ENCODE measurements at regions not wholly inside any gene's neighbourhood (a gene's known extent, or its start where the extent isn't known, plus 50 kb on each side); places are given as distances from the start of the nearest gene placed in this dataset.
"Not testable (repeated sequence)": the region's sequence is repeated elsewhere in the genome, so short reads cannot be mapped to it uniquely, and the experiment has no call there.

DNA sequence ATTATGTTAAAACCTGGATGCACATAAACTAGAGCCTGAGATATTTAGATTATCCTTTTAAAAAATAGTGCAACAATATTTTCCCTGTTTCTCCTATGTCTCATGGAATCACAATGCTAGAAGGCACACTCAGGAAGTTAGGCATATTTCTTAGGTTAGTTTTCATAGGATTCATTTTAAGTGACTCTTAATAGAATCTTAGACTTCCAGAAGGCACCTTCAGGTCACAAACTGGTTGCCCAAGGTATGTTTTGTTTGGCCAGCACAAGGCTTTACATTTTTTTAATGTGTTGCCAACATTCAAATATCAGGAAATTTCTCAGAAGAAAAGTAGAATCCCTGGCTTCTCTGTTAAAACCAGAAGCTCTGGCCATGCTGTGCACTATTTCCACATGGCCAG, 129.3 kb downstream of the LNPK start:
- no peak for DNase-seq

DNA sequence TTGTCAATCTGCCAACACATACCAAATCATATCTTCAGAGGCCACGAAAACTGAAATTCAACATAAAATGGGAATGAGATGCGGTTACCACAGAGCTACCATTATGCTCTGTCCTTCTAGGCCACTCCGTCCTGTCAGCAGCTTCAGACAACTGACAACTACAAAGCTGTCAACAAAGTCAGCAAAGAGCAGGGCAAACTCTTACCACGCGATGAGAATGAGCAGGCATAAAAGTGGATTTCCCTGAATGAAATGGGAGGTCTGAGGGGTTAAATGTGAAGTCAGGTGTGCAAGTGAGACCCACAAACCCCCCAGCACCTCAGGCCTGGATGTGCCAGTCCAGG, 130.1 kb downstream of the LNPK start:
- no peak for DNase-seq

DNA sequence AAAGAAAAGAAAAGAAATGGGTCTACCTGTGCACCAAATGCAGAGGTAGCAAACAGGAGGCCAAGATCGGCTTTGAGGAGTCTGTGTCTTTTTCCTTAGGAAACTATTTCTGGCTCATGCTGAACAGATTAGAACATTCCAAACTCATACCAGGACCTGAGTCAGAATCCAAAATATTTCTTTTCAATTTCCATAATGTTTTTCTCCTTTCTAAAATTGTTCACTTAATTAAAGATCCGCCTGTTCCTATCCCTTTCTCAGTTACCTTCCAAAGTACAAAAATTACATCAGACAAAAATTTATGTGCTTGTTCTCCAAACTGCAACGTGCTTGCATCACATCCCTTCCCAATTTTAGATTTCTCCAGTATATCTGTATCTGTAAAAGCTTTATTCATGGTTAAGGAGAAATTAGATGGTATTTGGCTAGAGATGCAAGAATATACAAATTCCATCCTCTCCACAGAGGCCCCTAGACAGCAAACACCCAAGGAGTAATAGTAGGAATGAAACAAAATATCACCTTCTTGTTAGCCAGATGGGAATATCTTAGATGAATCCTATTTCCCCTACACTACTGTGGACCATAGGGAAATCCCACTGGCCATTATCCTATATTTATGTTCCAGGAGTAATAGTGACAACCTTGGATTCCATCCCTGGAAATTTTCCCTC, 130.6 kb downstream of the LNPK start:
- DNase-seq: no peak

DNA sequence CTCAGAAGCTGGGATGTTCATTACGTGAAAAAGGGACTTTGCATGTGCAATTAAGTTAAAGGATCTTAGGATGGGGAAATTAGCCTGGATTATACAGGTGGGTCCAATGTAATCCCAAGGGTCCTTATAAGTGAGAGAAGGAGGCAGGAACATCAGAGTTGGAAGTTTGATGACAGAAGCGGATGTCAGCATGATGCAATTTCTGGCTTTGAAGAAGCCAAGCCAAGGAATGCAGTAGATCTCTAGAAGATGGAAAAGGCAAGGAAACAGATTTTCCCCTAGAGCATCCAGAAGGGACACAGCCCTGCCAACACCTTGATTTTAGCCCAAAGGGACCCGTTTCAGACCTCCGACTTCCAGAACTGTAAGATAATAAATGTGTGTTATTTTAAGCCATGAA, 136.4 kb downstream of the LNPK start:
- no peak for DNase-seq

DNA sequence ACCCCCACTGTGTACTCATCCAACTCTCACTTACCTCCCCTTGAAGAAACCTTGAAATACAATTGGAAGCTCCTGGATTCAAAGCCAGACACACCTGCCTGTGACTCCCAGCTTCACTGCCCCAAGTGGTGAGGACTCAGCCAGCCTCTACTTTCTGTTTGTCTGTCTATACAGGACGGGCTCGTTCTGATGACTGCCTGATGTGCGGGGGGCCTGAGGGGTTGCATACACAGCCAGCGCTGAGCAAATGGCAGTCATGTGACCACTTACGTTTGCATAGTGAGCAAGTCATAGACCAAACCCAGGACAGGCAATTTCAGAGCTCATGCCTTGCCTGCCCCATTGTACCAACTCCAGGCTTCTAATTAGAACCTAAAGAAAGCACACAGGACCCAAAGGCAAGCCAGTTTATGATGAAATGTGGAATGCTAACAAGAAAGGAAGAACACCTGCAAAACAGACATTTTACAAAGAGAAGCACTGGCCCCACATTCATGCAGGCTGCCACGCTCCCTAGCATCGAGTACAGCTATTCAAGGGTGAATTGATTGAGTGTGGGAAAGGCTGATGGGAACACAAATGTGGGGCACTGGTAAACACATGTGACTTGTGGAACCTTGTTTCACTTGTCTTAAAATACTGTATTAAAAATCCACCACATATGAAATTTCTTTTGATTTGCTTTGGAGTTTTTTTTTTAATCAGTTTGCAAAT, 137.8 kb downstream of the LNPK start:
- no peak for DNase-seq

DNA sequence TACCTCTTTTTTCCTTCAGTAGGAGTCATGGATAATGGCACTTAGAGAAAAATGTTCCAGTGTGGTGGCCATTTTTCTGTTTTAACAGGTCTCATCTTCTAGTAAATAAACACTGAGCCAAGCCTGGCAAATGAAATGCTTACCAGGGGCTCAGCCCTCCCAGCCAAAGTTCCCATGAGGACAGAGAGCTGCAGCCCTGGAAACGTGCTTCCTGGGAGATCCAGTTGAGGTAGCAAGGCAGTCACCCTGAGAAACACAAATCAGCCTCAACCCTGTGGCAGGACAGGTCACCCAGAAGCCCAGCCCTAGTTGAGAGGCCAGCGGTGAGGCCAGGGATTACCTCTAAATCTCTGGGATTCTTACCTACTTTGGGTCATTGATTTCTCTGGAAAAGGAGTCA, 140.1 kb downstream of the LNPK start:
- DNase-seq: no peak

DNA sequence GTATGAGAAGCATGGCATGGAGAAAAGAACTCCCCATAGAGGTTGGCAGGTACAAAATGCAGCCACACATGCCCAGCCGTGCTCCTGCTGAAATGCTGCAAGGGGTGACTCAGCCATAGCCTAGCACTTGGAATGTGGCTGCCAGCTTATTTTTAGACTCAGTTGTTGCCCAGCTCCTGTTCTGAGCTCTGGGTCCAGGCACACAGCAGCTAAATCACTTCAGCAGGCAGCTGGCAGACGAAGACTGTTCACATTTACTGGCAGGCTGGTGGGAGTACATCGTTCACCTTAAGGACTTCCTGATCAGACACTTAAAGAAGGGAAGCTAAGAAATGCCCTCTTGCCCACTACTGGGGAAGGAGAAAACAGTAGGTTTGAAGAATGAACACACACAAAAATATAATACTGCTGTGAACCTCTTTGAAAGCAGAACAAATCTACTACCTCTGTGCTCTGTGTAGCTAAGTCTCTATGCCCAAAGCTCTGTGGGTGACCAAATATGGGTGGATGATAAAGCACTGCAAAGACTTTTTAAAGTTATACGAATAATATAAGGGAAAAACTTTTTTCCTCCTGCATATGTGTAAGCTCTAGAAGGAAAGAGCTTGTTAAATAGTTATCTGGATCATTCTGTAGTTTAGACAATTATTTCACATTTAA, 146.1 kb downstream of the LNPK start:
- no peak for DNase-seq

DNA sequence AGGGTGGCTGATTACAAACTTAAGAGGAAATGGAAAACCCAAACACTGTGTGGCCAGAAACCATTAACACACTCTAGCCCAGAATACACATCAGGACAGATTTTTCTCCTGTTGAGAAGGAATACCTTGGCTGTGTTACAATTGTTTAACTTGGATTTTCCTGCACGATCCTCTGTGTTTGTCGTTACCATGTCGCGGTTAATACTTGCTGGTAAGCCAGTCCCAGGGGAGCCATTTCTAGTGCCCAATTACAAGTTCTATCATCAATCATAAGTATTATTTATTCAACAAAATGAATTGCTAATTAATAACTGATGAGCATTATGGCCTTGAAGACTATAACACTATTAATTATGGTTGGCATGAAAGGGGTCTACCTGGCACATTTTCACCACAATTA, 146.8 kb downstream of the LNPK start:
- no peak for DNase-seq

DNA sequence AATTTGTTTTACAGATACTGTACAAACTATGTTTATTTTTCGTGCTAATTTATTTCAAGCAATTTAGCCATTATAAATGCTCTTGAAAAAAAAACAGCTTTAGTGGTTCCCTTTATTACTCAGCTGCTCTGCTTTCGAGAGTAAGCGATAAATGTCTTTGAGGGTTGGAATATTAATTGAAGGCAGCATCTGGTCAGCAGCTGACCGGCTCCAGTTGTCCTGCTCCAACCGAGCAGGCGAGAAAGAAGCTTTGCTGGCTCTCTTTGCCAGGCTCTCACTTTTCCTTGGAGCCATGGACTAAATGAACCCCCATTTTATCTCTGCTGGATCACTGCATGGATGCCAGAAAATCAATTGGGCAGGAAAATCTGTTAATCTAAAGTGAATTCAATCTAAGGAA, 147.4 kb downstream of the LNPK start:
- no peak for DNase-seq

DNA sequence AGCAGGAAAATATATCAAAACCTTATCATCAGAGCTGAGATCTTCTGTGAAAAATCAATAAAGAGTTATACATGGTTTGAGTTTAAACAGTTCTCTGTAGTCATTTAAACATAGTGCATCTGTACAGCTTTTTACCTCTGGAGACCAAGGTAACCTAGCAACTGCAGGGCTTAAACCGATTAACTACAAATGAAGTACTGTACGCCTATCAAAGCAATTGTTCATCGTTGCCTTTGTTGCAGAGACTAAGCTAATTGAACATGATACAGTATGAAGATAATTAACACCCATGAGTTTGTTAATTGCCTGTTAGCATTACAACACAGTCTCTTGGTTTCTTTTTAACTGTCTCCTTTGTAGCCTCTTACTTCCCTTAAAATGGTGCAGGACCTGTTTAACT, 147.9 kb downstream of the LNPK start:
- DNase-seq: no peak

DNA sequence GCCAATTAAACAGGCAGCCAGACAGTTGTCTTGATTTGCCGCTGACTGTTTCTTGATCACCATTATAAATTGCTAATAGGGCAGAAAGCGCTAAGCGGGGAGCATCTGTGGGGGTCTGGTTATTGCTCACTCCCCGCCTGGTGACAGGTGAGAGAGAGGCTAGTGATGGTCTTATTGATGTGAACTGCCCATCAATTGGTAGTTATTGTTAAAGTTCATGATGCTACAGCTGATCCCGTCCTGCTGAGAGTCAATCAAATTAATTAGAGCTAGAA, 148.5 kb downstream of the LNPK start:
- DNase-seq: no peak

DNA sequence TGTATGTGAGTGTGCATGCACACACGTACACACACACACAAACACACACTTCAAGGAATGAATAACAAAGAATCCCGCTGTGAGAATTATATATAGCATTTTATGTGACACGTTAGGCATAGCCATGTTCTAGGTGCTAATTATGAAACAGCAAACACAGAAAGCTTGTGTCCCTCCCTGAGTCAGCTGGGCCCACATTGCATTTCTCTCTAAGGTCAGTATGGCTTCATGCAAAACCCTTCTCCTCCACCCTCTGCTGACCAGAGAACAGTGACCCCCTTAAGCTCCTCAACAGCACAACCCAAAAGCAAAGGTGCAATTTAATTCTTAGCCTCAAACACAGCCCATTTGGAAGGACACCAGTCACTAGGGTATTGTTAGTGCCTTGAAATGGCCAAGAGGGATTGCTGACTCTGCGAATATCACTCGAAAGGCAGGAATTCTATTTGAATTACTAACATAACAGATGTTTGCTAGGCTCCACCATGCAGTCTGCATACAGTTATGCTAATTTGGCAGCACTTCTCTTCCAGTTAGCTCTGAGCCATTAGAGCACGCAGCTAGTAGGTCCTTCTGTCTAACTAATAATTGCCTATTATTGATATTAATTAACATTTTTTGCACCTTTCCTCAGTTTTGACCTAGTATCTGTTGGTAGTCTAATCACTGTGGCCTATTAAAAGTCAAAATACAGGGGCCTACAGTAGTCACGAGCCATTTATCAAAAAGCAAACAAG, 149.0 kb downstream of the LNPK start:
- no peak for DNase-seq

DNA sequence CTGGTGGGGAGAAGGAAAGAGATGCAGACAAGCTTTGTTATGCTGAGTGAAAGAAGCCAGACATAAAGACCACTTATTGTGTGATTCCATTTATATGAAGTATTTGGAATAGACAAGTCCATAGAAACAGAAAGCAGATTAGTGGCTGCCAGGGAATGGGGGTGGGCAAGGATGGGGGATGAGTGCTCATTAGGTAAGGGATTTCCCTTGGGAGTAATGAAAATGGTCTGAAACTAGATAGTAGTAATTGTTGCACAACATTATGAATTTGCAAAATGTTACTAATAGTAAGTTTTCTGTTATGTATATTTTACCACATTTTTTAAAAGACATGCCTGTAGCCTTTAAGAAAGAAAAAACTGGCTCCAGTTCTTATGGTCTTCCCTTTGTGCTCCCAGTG, 154.9 kb downstream of the LNPK start:
- DNase-seq: no peak

DNA sequence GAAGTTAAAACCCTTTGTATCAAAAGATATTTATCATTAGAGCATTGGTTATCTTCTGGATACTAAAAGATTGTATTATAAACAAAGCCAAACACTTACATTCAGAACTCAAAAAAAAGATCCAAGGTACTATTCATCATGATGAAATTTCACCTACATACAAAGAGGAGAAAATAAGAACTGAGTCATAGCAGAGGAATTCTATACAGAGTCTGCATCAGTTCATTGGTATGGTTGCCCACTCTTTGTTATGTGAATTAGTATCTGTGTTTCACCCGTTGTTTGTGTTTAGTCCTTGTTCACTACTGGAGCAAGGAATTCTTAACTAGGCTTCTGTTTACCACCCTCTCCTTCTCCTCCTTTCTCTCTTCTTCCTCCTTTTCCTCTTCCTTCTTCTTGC, 157.9 kb downstream of the LNPK start:
- no peak for DNase-seq

DNA sequence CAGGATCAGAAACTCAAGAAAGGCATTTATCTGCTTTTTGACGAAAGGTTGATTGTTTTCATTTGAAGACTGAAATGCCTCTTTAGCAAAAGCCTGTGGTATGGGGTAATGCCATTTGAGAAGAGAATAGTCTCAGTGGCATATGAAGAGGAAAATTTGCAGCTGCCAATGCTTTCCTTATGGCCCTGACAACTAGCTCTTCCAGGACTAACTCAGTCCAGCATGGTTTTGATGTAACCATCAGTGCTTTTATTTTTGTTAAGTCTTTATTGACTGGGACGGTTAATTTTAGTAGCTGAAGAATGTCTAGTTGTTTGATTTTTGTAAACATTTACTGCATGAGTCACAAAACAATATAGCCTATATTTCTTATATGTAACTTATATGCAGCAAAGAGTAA, 158.4 kb downstream of the LNPK start:
- no peak for DNase-seq

DNA sequence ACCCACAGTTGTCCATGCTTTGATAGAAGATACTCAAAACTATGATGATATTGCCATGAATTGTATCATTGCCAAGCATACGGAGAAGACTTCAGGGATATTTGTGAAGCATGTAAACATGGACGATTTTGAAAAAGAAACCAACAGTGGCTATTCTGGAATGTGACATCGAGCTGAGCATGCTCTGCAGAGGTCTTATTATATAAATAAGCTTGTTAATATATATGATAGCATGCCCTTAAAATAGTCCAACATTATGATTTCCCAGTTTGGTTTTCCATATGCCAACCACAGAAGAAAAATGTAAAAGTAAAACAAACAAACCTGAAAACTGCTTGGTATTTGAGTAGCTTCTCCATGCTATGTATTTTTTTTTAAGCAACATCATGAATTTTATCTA, 159.1 kb downstream of the LNPK start:
- DNase-seq: no peak

DNA sequence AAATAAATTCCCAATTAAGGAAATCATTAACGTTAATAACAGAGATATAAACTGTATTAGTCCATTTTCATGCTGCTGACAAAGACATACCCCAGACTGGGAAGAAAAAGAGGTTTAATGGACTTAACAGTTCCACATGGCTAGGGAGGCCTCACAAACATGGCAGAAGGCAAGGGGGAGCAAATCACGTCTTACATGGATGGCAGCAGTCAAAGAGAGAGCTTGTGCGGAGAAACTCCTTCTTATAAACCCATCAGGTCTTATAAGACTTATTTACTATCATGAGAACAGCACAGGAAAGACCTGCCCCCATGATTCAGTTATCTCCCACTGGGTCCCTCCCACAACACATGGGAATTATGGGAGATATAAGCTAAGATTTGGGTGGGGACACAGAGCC, 161.3 kb downstream of the LNPK start:
- not testable (repeated sequence) for DNase-seq

DNA sequence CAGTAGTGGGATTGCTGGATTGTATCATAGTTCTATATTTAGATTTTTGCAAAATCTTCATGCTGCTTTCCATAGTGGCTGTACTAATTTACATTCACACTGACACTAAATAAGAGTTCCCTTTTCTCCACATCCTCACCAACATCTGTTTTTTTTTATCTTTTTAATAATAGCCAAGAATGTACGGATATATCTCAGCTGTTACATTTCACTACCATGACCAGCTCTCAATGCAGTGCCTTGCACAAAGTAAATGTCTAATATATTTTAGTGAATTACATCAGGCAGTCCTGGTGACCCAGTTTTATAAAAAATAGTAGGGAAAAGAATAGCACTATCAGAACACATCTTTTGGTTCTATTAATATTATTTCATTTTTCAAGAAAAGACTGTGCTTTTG, 161.8 kb downstream of the LNPK start:
- DNase-seq: no peak

DNA sequence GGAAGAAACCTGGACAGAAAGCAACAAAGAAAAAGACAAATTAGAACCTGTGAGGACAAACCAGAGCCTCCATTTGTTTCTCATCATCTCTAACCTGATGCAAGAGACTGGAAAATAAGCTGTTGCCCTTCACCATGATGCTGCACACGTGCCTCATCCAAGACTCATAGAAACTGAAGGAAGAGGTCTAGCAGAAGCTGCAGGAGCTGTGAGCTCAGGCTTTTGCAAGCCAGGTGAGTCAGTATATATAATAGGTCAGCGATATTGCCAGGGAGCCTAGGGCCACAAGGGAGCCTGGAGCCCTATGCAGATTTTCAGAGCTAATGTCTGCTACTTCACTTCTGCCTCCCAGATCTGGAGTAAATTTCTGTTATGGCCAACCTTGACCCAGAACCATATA, 163.1 kb downstream of the LNPK start:
- DNase-seq: no peak

DNA sequence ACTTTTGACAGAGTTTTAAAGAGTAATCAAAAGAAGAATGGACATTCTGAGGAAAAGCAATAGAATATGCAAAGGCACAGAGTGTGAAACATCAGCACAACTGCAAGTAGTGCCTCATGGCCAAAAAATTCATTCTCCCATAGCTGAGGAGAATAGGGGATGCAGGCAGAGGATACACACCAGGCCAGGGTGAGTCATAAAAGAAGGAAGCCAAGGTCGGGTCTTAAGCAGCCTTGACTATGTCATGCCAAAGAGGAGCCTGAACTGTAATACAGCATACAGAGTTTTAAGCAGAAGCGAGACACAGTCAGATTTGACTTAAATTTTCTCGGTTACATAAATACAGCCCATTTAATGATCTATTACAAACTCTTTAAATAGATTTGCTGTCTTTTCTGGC, 165.0 kb downstream of the LNPK start:
- no peak for DNase-seq

DNA sequence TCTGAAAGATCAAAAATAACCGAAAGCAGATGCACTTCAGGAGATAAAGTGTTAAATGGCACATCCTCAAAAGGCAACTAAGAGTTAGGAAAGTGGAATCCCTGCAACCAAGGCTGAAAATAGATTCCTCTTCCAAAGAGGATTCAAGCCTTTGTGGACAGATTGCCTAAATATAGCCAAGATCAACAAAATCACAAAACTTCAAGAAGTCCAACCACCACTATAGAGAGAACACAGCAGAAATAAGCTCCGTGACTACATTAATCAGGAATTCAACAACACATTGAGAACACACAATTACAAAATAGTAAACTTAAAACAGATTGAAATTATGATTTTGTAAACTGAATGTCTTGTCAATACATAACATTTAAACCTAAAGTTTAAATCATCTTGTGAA, 165.7 kb downstream of the LNPK start:
- no peak for DNase-seq

DNA sequence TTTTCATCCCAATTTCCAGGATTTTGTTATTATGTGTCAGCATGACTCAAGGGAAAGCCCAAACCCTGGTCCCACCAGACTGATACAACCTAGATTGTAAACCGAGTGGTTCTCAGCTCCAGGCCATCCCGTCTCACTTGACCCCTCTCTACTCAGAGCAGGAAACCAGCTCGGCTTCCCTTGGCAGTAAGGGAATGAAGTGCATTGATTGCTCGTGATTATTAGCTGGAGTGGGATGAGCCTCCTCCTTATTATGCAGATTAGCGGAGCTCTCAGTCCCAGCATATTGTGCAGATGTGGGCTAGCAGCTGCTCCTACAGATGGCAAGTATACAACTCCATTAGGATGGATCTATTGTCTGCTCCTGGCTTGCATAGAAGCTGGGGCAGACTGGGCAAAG, 167.6 kb downstream of the LNPK start:
- no peak for DNase-seq

DNA sequence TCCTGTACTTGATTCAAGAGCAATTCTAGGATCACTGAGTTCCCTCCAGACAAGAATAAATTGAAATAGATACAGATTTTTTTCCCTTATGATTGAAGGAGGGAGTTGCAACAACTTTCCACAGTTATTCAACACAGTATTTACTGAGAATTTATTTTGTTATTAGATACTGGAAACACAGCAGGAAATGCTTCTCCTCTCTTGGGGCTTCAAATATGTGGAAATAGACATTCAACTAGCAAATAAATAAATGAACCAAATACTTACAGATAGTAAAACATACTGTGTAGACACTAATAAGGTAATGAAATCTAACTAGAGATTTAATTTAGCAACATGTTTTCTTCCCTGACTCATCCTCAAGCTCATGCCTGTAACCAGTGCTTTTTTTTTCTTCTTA, 169.2 kb downstream of the LNPK start:
- DNase-seq: no peak

DNA sequence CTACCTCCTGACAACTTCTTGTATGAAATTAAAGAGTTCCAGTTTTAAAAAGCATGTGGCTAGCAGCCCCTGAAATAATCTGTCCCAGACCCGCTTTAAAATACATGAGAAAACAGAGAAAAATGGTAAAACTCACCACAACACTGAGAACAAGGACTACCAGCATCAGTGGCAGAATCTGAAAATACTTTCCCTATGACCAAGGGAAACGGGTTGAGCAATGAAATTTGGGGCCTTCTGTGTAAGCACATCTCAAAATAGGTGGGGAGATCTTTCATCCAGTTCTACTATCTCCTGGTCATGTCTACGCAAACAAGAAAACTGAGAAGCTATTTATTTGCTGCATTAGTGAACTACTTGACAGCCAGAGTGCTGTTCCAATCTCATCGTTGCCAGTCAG, 172.3 kb downstream of the LNPK start:
- no peak for DNase-seq

Data from SIG-M5 (cell line).